PFSK-1 (cell line): ENCODE measurements at regions not wholly inside any gene's neighbourhood (a gene's known extent, or its start where the extent isn't known, plus 50 kb on each side); places are given as distances from the start of the nearest gene placed in this dataset.

Experiments
- FOXP2 ChIP-seq: optimal IDR thresholded peaks from 2 replicates; pipeline ENCODE3; 2011; ENCODE audit warnings: borderline replicate concordance, control low read depth, inconsistent platforms; ENCODE audit not compliant: insufficient read depth; ENCODE audit errors: extremely low read length, extremely low read depth
- POLR2AphosphoS5 ChIP-seq: IDR thresholded peaks from 2 replicates; pipeline ENCODE4 v1.6.1; 2012; ENCODE audit warnings: low read depth, mild to moderate bottlenecking, control low read depth, low read length, moderate library complexity
- SIN3A ChIP-seq: IDR thresholded peaks from 2 replicates; pipeline ENCODE4 v1.6.1; 2012; ENCODE audit warnings: mild to moderate bottlenecking, low read length, moderate library complexity, borderline replicate concordance; ENCODE audit not compliant: insufficient read depth
- TAF1 ChIP-seq: IDR thresholded peaks from 2 replicates; pipeline ENCODE4 v1.6.1; 2012; ENCODE audit warnings: low read length, control low read depth, borderline replicate concordance; ENCODE audit not compliant: insufficient read depth
- TF ChIP-seq, protein P1 (sequence below), 2 experiments: IDR thresholded peaks; 2 replicates each; pipeline versions ENCODE4 v1.6.1 to v1.8.0; 2011 to 2012; ENCODE audit warnings: low read depth in 2 of 2, low read length in 2 of 2, control low read depth in 1 of 2, inconsistent platforms in 1 of 2, mild to moderate bottlenecking in 1 of 2, moderate library complexity in 1 of 2; ENCODE audit not compliant: insufficient read depth in 1 of 2

DNA sequence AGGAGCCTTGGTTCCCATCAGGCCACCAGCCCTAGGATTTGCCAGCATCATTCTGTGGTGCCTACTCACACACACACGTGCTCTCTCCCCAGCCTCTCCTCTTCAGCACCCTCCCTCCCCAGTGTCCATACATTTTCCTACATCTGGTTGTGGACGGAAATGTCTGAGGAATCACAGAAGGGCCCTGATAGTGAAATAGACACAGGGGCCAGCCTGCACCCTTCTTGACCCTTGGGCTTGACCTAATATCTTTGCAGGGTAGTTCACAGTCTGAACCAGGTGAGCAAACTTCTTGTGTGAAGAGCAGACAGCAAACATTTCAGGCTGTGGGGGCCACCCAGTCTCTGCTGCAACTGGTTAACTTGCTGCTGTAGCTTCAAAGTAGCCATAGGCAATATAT, 108.5 kb upstream of the NXT1 start:
- TF ChIP-seq TAF1 (no peak), FOXP2 (no peak), SIN3A (no peak), POLR2AphosphoS5 (no peak)
- TF ChIP-seq, protein P1, sequence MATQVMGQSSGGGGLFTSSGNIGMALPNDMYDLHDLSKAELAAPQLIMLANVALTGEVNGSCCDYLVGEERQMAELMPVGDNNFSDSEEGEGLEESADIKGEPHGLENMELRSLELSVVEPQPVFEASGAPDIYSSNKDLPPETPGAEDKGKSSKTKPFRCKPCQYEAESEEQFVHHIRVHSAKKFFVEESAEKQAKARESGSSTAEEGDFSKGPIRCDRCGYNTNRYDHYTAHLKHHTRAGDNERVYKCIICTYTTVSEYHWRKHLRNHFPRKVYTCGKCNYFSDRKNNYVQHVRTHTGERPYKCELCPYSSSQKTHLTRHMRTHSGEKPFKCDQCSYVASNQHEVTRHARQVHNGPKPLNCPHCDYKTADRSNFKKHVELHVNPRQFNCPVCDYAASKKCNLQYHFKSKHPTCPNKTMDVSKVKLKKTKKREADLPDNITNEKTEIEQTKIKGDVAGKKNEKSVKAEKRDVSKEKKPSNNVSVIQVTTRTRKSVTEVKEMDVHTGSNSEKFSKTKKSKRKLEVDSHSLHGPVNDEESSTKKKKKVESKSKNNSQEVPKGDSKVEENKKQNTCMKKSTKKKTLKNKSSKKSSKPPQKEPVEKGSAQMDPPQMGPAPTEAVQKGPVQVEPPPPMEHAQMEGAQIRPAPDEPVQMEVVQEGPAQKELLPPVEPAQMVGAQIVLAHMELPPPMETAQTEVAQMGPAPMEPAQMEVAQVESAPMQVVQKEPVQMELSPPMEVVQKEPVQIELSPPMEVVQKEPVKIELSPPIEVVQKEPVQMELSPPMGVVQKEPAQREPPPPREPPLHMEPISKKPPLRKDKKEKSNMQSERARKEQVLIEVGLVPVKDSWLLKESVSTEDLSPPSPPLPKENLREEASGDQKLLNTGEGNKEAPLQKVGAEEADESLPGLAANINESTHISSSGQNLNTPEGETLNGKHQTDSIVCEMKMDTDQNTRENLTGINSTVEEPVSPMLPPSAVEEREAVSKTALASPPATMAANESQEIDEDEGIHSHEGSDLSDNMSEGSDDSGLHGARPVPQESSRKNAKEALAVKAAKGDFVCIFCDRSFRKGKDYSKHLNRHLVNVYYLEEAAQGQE (IDR thresholded peaks at IDR 0.05; ENCODE audit: insufficient read depth in 1 of 2, low read depth in 2 of 2, low read length in 2 of 2): no peak

DNA sequence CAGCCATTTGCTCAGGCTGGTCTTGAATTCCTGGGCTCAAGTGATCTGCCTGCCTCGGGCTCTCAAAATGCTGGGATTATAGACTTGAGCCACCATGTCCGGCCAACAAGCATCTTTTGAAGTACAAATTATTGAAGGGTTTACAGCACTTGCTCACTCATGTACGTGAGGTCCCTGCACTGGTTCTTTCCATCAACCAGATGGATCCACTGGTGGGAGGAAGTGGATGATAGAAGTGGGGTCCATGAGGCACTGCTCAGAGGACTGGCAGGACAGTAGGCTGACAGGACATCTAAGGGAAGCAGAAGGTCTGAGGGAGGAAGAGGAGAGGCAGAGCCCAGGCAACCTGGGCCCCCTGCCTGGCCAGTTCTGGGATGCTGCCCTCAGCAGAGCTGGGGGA, 109.2 kb upstream of the NXT1 start:
- TF ChIP-seq TAF1 (no peak), FOXP2 (no peak), SIN3A (no peak), POLR2AphosphoS5 (no peak)
- TF ChIP-seq, protein P1 (IDR thresholded peaks at IDR 0.05; ENCODE audit: insufficient read depth in 1 of 2, low read depth in 2 of 2, low read length in 2 of 2): no peak

DNA sequence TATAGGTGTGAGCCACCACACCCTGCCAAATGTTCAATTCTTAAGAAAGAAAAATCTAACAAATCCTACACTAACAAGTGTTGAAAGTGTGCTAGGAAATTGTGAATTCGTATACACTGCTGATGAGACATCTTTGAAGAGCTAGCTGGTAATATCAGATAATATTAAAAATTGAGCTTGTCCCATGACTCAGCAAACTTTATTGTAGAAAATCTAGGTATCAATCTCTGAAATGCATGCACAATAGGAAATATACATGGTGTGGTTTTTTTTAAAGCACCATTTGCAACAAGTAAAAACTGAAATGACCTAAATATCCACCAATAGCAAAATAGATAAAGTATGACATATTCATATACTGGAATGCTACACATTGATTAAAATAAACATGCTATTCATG, 110.1 kb upstream of the NXT1 start:
- no peak for TF ChIP-seq SIN3A
- TF ChIP-seq, protein P1 (IDR thresholded peaks at IDR 0.05; ENCODE audit: insufficient read depth in 1 of 2, low read depth in 2 of 2, low read length in 2 of 2): no peak
- no peak for TF ChIP-seq TAF1
- no peak for TF ChIP-seq FOXP2
- TF ChIP-seq POLR2AphosphoS5: no peak

DNA sequence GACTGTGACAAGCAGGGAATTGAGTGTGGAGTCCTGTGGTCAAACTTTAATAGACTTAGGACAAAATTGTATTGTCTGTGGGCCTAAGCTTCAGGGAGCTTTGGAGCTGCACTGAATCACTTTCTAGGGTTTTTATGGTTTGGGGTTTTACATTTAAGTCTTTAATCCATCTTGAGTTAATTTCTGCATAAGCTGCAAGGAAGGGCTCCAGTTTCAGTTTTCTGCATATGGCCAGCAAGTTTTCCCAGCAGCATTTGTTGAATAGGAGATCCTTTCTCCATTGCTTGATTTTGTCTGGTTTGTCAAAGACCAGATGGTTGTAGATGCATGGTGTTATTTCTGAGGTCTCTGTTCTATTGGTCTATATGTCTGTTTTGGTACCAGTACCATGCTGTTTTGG, 113.4 kb upstream of the NXT1 start:
- no peak for TF ChIP-seq FOXP2
- no peak for TF ChIP-seq POLR2AphosphoS5
- TF ChIP-seq, protein P1 (IDR thresholded peaks at IDR 0.05; ENCODE audit: insufficient read depth in 1 of 2, low read depth in 2 of 2, low read length in 2 of 2): no peak
- no peak for TF ChIP-seq SIN3A
- TF ChIP-seq TAF1: no peak
